HCT116 (cell line): ENCODE measurements at regions not wholly inside any gene's neighbourhood (a gene's known extent, or its start where the extent isn't known, plus 50 kb on each side); places are given as distances from the start of the nearest gene placed in this dataset.

ENCODE experiments used
- ATAC-seq: fragments of 200-7000 bp; cut with Tn5 transposase; 2 replicates; pipeline ENCODE4 v1.9.1; 2020; ENCODE audit warnings: mild to moderate bottlenecking, moderate library complexity
- BruUV-seq: library from RNA; stranded (reverse); fragments of 400-500 nt; replicated peaks from 2 replicates; lab custom pipeline; 2021; lab: Mats Ljungman, UMichigan
- CTCF ChIA-PET: fragments of 300-600 bp; sonication (Branson Sonifier 250); formaldehyde crosslinking; loops from one replicate; lab custom pipeline; 2021; ENCODE audit warnings: antibody characterized with exemption; lab: Charles Lee
- POLR2A ChIA-PET: fragments of 300-600, 350-600 bp; sonication (Branson Sonifier 250); formaldehyde crosslinking; loops from one replicate; lab custom pipeline; 2021; ENCODE audit warnings: antibody characterized with exemption; lab: Charles Lee
- RAD21 ChIA-PET, 2 experiments: fragments of 300-600 bp; sonication (Branson Sonifier 250); formaldehyde crosslinking; loops; one replicate each; lab custom pipeline; 2023; ENCODE audit warnings: low total read pairs in 2 of 2; ENCODE audit not compliant: uncharacterized antibody in 2 of 2, unreplicated experiment in 2 of 2, low non-redundant PET in 1 of 2; lab: Charles Lee
- DNase-seq: peaks from one replicate; pipeline ENCODE4 v3.0.0-alpha.2; 2010; ENCODE audit warnings: low read depth, low spot score
- H2AFZ ChIP-seq: fragments of 200-600 bp; shearing (Covaris generic), sonication (generic); 2 replicates; pipeline ENCODE4 v1.6.1; 2017; ENCODE audit warnings: low read depth, mixed run types, mixed read lengths, antibody characterized with exemption, low read length; ENCODE audit not compliant: poor library complexity, severe bottlenecking
- H3K27ac ChIP-seq: 2 replicates; pipeline ENCODE4 v1.5.1; 2012; ENCODE audit warnings: low read depth, low read length
- H3K27me3 ChIP-seq: fragments of 200-600 bp; sonication (generic); 2 replicates; pipeline ENCODE4 v1.6.1; 2016; ENCODE audit warnings: mixed run types, low read length, mixed read lengths; ENCODE audit not compliant: insufficient read depth
- H3K36me3 ChIP-seq, 2 experiments: fragments of 200-500 bp in 1 of 2; fragments of 200-600 bp in 1 of 2; sonication (Bioruptor generic) in 1 of 2; sonication (generic) in 1 of 2; 2 replicates each; pipeline versions ENCODE4 v1.5.1 to v1.6.1; 2014 to 2016; ENCODE audit warnings: low read length in 2 of 2, inconsistent platforms in 1 of 2, mixed read lengths in 1 of 2, mixed run types in 1 of 2; ENCODE audit not compliant: insufficient read depth in 2 of 2, control insufficient read depth in 1 of 2
- H3K4me1 ChIP-seq, 2 experiments: fragments of 200-600 bp in 1 of 2; sonication (generic) in 1 of 2; 2 replicates each; pipeline versions ENCODE4 v1.5.1 to v1.6.1; 2012 to 2017; ENCODE audit warnings: low read length in 2 of 2, inconsistent platforms in 1 of 2, mild to moderate bottlenecking in 1 of 2, mixed read lengths in 1 of 2, mixed run types in 1 of 2, moderate library complexity in 1 of 2; ENCODE audit not compliant: insufficient read depth in 2 of 2, control insufficient read depth in 1 of 2
- H3K4me2 ChIP-seq: fragments of 200-600 bp; sonication (generic); 2 replicates; pipeline ENCODE4 v1.6.1; 2017; ENCODE audit warnings: mixed run types, low read length, mixed read lengths
- H3K4me3 ChIP-seq, 2 experiments: fragments of 200-600 bp in 1 of 2; sonication (generic) in 1 of 2; replicated peaks in 1 of 2; 2 replicates each; pipeline ENCODE4 v1.5.1; 2011 to 2016; ENCODE audit warnings: low read length in 2 of 2, control low read depth in 1 of 2, low read depth in 1 of 2, mild to moderate bottlenecking in 1 of 2, mixed read lengths in 1 of 2, mixed run types in 1 of 2
- H3K79me2 ChIP-seq: fragments of 200-600 bp; sonication (generic); 2 replicates; pipeline ENCODE4 v1.6.1; 2017; ENCODE audit warnings: mild to moderate bottlenecking, mixed run types, low read length, moderate library complexity, mixed read lengths; ENCODE audit not compliant: insufficient read depth
- H3K9ac ChIP-seq: fragments of 200-600 bp; sonication (generic); 2 replicates; pipeline ENCODE4 v1.6.1; 2016; ENCODE audit warnings: low read length, mixed read lengths
- H3K9me2 ChIP-seq: fragments of 200-600 bp; sonication (generic), shearing (Covaris generic); 2 replicates; pipeline ENCODE4 v1.6.1; 2017; ENCODE audit warnings: mixed run types, mild to moderate bottlenecking, moderate library complexity; ENCODE audit not compliant: insufficient read depth
- H3K9me3 ChIP-seq, 2 experiments: fragments of 200-500 bp in 1 of 2; fragments of 200-600 bp in 1 of 2; sonication (Bioruptor generic) in 1 of 2; sonication (generic) in 1 of 2; 2 replicates each; pipeline ENCODE4 v1.6.1; 2014 to 2017; ENCODE audit warnings: low read length in 2 of 2, mixed read lengths in 2 of 2, inconsistent platforms in 1 of 2, low read depth in 1 of 2, mild to moderate bottlenecking in 1 of 2, mixed run types in 1 of 2, moderate library complexity in 1 of 2; ENCODE audit not compliant: control insufficient read depth in 1 of 2, insufficient read depth in 1 of 2
- H4K20me1 ChIP-seq: fragments of 200-600 bp; sonication (generic), shearing (Covaris generic); 2 replicates; pipeline ENCODE4 v1.6.1; 2017; ENCODE audit warnings: mixed run types, mild to moderate bottlenecking, moderate library complexity; ENCODE audit not compliant: insufficient read depth
- CBX3 ChIP-seq: IDR thresholded peaks from 2 replicates; pipeline ENCODE4 v1.6.1; 2012; ENCODE audit warnings: low read depth
- CEBPB ChIP-seq: IDR thresholded peaks from 2 replicates; pipeline ENCODE4 v1.6.1; 2012; ENCODE audit warnings: low read depth
- EGR1 ChIP-seq: IDR thresholded peaks from 2 replicates; pipeline ENCODE4 v1.6.1; 2012; ENCODE audit warnings: low read depth
- ELF1 ChIP-seq: IDR thresholded peaks from 2 replicates; pipeline ENCODE4 v1.6.1; 2012; ENCODE audit warnings: low read depth, borderline replicate concordance
- EZH2phosphoT487 ChIP-seq: fragments of 200-600 bp; IDR thresholded peaks from 2 replicates; pipeline ENCODE4 v1.6.1; 2018; ENCODE audit warnings: antibody characterized with exemption, borderline replicate concordance
- FOSL1 ChIP-seq: IDR thresholded peaks from 2 replicates; pipeline ENCODE4 v1.6.1; 2012; ENCODE audit warnings: low read depth
- JUND ChIP-seq: IDR thresholded peaks from 2 replicates; pipeline ENCODE4 v1.6.1; 2012
- MAX ChIP-seq: IDR thresholded peaks from 2 replicates; pipeline ENCODE4 v1.6.1; 2012
- POLR2A ChIP-seq: IDR thresholded peaks from 2 replicates; pipeline ENCODE4 v1.7.0; 2011; ENCODE audit warnings: borderline replicate concordance; ENCODE audit not compliant: insufficient read depth, insufficient read length; ENCODE audit errors: extremely low read depth
- RAD21 ChIP-seq: IDR thresholded peaks from 2 replicates; pipeline ENCODE4 v1.6.1; 2012; ENCODE audit warnings: low read depth, mild to moderate bottlenecking
- REST ChIP-seq: IDR thresholded peaks from 2 replicates; pipeline ENCODE4 v1.6.1; 2012; ENCODE audit warnings: low read depth
- SIN3A ChIP-seq: IDR thresholded peaks from 2 replicates; pipeline ENCODE4 v1.6.1; 2012; ENCODE audit warnings: low read depth
- SP1 ChIP-seq: IDR thresholded peaks from 2 replicates; pipeline ENCODE4 v1.6.1; 2012; ENCODE audit warnings: low read depth
- ZBTB33 ChIP-seq: IDR thresholded peaks from 2 replicates; pipeline ENCODE4 v1.6.1; 2011; ENCODE audit warnings: mild to moderate bottlenecking, low read length, moderate library complexity; ENCODE audit not compliant: insufficient replicate concordance; ENCODE audit errors: extremely low read depth
- ZNF274 ChIP-seq: fragments of 200-500 bp; sonication (Bioruptor generic); IDR thresholded peaks from 2 replicates; pipeline ENCODE4 v1.6.1; 2014; ENCODE audit warnings: mild to moderate bottlenecking, low read depth, low read length, inconsistent platforms
- intact Hi-C: fragments of 100-400 bp; cut with micrococcal nuclease; formaldehyde crosslinking; loops from 2 replicates; pipeline ENCODE4 v1.10.0; 2022

- CTCF ChIA-PET, result no interaction called here
- no peaks in the 10 kb centered on the region for H3K9me3 ChIP-seq
- POLR2A ChIA-PET, result no interaction called here
- no peaks in the 10 kb centered on the region for H4K20me1 ChIP-seq
- intact Hi-C loops, result no loop called here
- H3K4me2 ChIP-seq, result no peak overlapping the region
- H3K36me3 ChIP-seq, result no peaks in the 10 kb centered on the region
- no peak overlapping the region for H2AFZ ChIP-seq
- H3K79me2 ChIP-seq, result no peaks in the 10 kb centered on the region
- no peak overlapping the region for H3K27ac ChIP-seq
- RAD21 ChIA-PET, result no interaction called here
- BruUV-seq, result no TSS peak
- no peak for DNase-seq
- peaks cover 55% of the 10 kb centered on the region for H3K27me3 ChIP-seq
- no peaks in the 10 kb centered on the region for H3K4me1 ChIP-seq
- H3K9me2 ChIP-seq, result no peaks in the 10 kb centered on the region
- H3K4me3 ChIP-seq, result no peak overlapping the region
- no peak for ATAC-seq
- no peak for TF ChIP-seq SP1
- TF ChIP-seq CBX3, result no peak
- no peak for TF ChIP-seq MAX
- TF ChIP-seq ZBTB33, result no peak
- no peak for TF ChIP-seq EZH2phosphoT487
- no peak for TF ChIP-seq RAD21
- TF ChIP-seq CEBPB, result no peak
- H3K9ac ChIP-seq, result no peak overlapping the region
These were observed 62.0 kb upstream of the TUNAR start for GRCh38 chr14:95814363-95815225.

- no peaks in the 10 kb centered on the region for H3K9me3 ChIP-seq
- CTCF ChIA-PET, result no interaction called here
- H3K4me1 ChIP-seq, result no peaks in the 10 kb centered on the region
- POLR2A ChIA-PET, result no interaction called here
- no peaks in the 10 kb centered on the region for H3K79me2 ChIP-seq
- no peaks in the 10 kb centered on the region for H3K36me3 ChIP-seq
- H4K20me1 ChIP-seq, result no peaks in the 10 kb centered on the region
- no peaks in the 10 kb centered on the region for H3K9me2 ChIP-seq
- no peak overlapping the region for H3K27ac ChIP-seq
- ATAC-seq (no peak), DNase-seq (no peak)
- H3K4me2 ChIP-seq, result no peak overlapping the region
- intact Hi-C loops, result no loop called here
- RAD21 ChIA-PET, result no interaction called here
- H2AFZ ChIP-seq, result no peak overlapping the region
- BruUV-seq, result no TSS peak
- no peak overlapping the region for H3K4me3 ChIP-seq
- H3K27me3 ChIP-seq, result peaks cover 46% of the 10 kb centered on the region
- H3K9ac ChIP-seq, result no peak overlapping the region
- no peak for TF ChIP-seq JUND
- no peak for TF ChIP-seq REST
- TF ChIP-seq ZNF274, result no peak
- TF ChIP-seq POLR2A, result no peak
- TF ChIP-seq SIN3A, result no peak
- no peak for TF ChIP-seq SP1
- no peak for TF ChIP-seq FOSL1
- TF ChIP-seq ELF1, result no peak
- TF ChIP-seq EGR1, result no peak
These were observed 64.8 kb upstream of the TUNAR start for GRCh38 chr14:95811813-95812212.
